ENCODE measurements at regions not wholly inside any gene's neighbourhood (a gene's known extent, or its start where the extent isn't known, plus 50 kb on each side); places are given as distances from the start of the nearest gene placed in this dataset.

DNA sequence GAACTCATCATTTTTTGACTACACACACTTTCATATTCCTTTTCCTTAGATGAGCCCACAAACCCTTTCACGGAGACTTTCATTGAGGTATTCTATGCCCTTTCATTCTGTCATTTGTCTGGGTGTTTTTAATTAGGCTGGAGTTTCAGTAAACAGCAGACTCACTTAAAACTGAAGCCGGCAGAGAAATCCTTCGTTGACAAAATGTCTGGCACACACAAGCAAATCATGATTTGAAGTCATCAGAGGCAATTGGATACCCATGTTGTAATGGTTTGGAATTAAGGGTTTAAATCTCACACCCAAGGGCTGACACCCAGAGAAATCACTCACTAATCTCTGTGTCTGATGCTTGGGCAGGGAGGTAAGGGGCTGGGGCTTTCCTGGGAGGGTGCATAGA is 127.1 kb downstream of the EHF start:
- H3K4me1 Mint-ChIP-seq (ENCODE audit: low read depth), result peaks cover 21% of the 10 kb centered on the region
- H3K27me3 Mint-ChIP-seq (ENCODE audit: low read depth), result no peaks in the 10 kb centered on the region
- H3K9me3 Mint-ChIP-seq (ENCODE audit: low read depth), result no peaks in the 10 kb centered on the region
- no peak for DNase-seq (ENCODE audit: low spot score)
- H3K27ac Mint-ChIP-seq (ENCODE audit: unreplicated experiment), result no peak overlapping the region
- TF ChIP-seq CTCF (IDR thresholded peaks at IDR 0.05), result no peak
- peaks cover 2% of the 10 kb centered on the region for H3K36me3 Mint-ChIP-seq (ENCODE audit: low read depth)
- H3K4me3 Mint-ChIP-seq (ENCODE audit: unreplicated experiment), result no peak overlapping the region

DNA sequence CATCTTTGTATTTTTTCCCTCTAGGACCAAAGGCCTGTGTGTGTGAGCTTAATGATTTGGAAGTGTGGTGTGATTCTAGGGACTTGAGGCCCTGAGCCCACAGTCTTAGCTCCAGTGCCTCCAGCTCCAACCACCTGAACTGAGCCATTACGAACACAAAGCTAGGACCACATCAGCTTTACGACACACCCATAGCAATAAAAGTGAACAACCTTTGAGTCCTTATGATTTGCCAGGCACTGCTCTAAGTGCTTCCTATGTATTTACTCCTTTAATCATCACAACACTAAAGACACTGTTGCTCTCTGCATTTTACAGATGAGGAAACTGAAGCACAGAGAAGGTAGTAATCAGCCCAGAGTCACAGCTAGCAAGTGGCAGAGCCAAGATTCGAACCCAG is 126.4 kb downstream of the EHF start:
- no peak for TF ChIP-seq CTCF (IDR thresholded peaks at IDR 0.05)
- Mint-ChIP-seq H3K9me3 (ENCODE audit: low read depth) (no peaks in the 10 kb centered on the region), H3K36me3 (ENCODE audit: low read depth) (peaks cover 2% of the 10 kb centered on the region)

GRCh38 chr11:34745195-34745594 is 124.3 kb downstream of the EHF start:
- DNase-seq (ENCODE audit: low spot score), result no peak
- Mint-ChIP-seq H3K4me1 (ENCODE audit: low read depth) (peaks cover 5% of the 10 kb centered on the region), H3K27ac (ENCODE audit: unreplicated experiment) (no peak overlapping the region), H3K27me3 (ENCODE audit: low read depth) (no peaks in the 10 kb centered on the region), H3K36me3 (ENCODE audit: low read depth) (peaks cover 3% of the 10 kb centered on the region), H3K4me3 (ENCODE audit: unreplicated experiment) (no peak overlapping the region), H3K9me3 (ENCODE audit: low read depth) (peaks cover 13% of the 10 kb centered on the region)
- no peak for TF ChIP-seq CTCF (IDR thresholded peaks at IDR 0.05)

More for the DNA sequence above, 126.4 kb downstream of the EHF start:
- H3K27me3 Mint-ChIP-seq (ENCODE audit: low read depth), result no peaks in the 10 kb centered on the region
- no peak overlapping the region for H3K4me3 Mint-ChIP-seq (ENCODE audit: unreplicated experiment)
- H3K27ac Mint-ChIP-seq (ENCODE audit: unreplicated experiment), result no peak overlapping the region
- peaks cover 21% of the 10 kb centered on the region for H3K4me1 Mint-ChIP-seq (ENCODE audit: low read depth)
- no peak for DNase-seq (ENCODE audit: low spot score)

DNA sequence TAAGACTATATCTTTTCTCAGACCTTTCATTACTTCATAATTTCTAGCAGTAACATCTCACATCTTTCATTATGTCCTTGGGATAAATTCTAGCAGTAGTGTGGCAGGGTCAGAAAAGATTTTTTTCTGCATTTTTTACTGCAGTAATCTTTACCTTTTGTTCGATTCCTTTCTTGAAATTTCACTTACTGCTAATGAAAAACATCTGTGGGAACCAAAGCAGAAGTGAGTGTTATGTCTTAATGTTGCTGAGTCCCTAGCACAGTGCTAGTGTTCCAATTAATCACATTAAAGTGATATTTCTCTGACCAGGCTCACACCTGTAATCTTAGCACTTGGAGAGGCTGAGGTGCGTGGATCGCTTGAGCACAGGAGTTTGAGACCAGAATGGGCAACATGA is 123.6 kb downstream of the EHF start:
- Mint-ChIP-seq H3K9me3 (ENCODE audit: low read depth) (peaks cover 17% of the 10 kb centered on the region), H3K4me1 (ENCODE audit: low read depth) (no peaks in the 10 kb centered on the region), H3K27ac (ENCODE audit: unreplicated experiment) (no peak overlapping the region), H3K27me3 (ENCODE audit: low read depth) (no peaks in the 10 kb centered on the region), H3K36me3 (ENCODE audit: low read depth) (peaks cover 6% of the 10 kb centered on the region), H3K4me3 (ENCODE audit: unreplicated experiment) (no peak overlapping the region)
- no peak for DNase-seq (ENCODE audit: low spot score)
- no peak for TF ChIP-seq CTCF (IDR thresholded peaks at IDR 0.05)

GRCh38 chr11:34738237-34738636 is 117.3 kb downstream of the EHF start:
- no peaks in the 10 kb centered on the region for H3K4me1 Mint-ChIP-seq (ENCODE audit: low read depth)
- no peaks in the 10 kb centered on the region for H3K27me3 Mint-ChIP-seq (ENCODE audit: low read depth)
- no peak overlapping the region for H3K4me3 Mint-ChIP-seq (ENCODE audit: unreplicated experiment)
- DNase-seq (ENCODE audit: low spot score), result no peak
- no peak overlapping the region for H3K27ac Mint-ChIP-seq (ENCODE audit: unreplicated experiment)
- peaks cover 29% of the 10 kb centered on the region for H3K36me3 Mint-ChIP-seq (ENCODE audit: low read depth)
- H3K9me3 Mint-ChIP-seq (ENCODE audit: low read depth), result peaks cover 38% of the 10 kb centered on the region
- TF ChIP-seq CTCF (IDR thresholded peaks at IDR 0.05), result no peak

All from chondrocyte (in vitro differentiated cells).